Suppressor macrophage treated with lipopolysaccharide for 4 hours (primary cell): ENCODE measurements at regions not wholly inside any gene's neighbourhood (a gene's known extent, or its start where the extent isn't known, plus 50 kb on each side); places are given as distances from the start of the nearest gene placed in this dataset.
"Not testable (repeated sequence)": the region's sequence is repeated elsewhere in the genome, so short reads cannot be mapped to it uniquely, and the experiment has no call there.

Source experiments
- DNase-seq: peaks from one replicate; pipeline ENCODE4 v3.0.0-alpha.2; 2020

DNA sequence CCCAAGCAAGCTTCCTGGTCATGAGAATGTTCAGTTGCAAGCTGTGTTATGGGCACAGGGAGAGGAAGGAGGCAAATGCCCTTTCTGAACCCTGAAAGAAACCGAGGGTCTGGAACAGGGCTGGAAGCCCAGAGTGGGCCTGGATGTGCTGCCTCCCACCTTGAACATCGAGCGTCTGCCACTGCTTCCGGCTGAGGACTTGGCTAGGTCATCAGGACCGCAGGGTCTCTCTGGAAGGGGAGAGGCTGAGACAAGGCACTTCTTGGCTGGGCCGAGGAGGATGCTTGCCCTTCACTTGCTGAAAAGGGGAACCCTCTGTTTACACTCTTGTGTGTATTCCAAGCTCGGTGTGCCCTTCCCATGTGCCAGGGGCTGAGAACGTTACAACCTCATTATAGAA lies 168.0 kb upstream of the C1orf174 start:
- DNase-seq: no peak

DNA sequence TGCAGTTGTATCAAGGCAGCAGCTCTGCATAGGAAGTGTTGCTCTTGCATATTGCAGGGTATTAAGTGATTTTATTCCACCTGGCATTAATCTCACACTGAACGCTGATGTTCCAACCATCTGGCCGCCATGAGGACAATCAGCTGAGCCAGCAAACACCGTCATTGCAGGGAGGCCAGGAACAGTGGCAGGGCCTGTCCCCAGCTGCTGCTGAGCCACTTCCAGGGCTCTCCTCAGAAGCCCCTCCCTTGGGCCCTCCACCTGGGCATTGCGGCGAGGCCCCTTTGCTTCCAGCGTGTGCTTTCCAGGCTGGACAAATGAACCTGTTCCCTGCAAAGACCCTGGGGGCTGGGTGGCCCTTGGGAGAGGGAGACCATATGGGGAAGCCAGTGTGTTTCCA lies 171.6 kb upstream of the C1orf174 start:
- no peak for DNase-seq

DNA sequence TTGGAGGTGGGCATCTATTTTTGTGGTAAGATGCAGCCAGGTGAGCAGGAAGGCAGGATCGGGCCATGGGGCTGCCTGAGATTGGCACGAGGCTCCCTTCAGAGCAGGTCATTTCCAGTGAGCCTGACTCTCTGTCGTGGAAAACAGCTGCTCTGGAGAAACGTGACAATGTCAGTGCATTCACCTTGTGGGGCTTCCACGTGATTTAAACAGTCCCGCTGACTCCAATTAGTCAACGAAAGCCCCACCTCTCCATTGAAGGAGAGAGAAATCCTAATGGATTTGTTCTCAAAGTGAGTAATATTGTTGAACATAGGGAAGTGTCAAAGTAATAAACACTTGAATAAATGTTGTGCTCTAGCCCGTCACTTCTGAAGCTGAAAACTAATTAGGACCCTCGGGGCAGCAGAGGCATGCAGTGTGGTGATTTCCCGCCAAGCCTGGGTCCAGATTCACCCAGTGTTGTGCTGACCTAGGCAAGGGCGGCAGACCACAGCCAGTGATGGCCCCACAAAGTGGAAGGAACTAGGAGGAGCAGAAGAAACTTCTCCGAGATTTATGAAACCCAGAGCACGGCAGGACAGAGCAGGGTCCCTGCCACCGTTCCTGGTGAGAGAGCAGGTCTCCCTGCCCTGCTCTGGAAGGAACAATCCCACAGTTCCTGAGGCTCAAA lies 172.5 kb upstream of the C1orf174 start:
- DNase-seq: no peak

DNA sequence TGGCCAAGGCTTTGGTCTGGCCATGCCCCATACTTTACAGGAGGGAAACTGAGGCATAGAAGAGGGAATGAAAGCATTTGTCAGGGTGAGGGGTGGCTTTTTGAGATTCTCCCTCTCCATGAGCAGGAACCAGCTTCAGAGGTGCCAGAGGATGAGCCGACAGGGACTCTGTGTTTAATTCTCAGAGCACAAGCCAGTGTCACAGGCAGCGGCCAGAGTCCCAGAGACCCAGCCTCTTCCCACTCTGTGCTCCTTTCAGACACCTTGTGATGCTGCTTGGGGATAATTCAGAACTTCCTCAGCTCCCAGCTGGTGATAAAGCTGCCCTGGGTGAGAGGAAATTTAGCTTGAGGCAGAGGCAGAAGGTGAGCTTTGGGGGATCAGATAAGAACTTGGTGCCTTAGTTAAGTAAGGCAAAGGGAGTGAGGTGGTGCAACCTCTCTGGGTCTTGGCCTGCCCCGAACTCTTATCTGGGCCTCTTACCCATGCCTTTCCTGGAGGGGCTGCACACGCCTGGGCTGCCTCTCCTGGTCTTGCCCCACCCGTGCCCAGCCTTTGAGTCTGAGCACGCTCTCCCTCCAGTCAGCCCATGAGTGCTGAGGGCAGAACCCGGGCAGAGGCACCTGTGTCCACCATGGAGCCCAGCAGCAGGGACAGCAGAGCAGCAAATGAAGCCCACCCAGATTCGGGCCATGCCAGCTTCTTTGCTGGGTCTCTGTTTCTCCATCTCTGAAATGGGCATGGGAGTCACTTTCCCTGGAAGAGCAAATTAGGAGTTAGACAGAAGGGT lies 175.6 kb upstream of the C1orf174 start:
- no peak for DNase-seq

DNA sequence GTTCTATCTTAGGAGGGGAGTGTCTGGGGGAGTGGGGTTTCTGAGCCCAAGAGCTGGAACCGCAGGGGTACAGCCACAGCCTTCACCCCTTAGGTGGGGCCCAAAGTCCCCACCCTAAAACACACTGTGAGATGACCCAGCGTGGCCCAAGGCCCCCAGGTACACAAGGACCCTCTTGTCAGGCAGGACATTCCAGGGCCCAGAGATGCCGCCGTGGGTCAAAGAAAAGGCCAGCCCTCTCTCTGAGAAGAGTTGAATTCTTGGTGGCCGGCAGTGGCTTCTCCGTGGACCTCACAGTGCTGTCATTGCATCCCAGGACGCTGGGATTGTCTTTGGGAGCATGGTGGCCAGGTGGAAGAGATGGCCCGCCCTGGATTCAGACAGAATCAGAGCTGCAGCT lies 176.3 kb upstream of the C1orf174 start:
- DNase-seq: no peak

DNA sequence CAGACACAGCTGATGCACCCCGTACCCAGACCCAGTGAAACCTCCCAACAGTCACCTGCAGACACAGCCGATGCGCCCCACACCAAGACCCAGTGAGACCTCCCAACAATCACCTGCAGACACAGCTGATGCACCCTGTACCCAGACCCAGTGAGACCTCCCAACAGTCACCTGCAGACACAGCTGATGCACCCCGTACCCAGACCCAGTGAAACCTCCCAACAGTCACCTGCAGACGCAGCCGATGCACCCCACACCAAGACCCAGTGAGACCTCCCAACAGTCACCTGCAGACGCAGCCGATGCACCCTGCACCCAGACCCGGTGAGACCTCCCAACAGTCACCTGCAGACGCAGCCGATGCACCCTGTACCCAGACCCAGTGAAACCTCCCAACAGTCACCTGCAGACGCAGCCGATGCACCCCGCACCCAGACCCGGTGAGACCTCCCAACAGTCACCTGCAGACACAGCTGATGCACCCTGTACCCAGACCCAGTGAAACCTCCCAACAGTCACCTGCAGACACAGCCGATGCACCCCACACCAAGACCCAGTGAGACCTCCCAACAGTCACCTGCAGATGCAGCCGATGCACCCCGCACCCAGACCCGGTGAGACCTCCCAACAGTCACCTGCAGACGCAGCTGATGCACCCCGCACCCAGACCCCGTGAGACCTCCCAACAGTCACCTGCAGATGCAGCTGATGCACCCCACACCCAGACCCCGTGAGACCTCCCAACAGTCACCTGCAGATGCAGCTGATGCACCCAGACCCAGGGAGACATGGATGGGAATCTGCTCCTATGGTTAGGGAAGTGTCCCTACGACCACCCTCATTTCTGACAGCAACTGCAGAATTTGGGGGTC lies 178.3 kb upstream of the C1orf174 start:
- DNase-seq: not testable (repeated sequence)

DNA sequence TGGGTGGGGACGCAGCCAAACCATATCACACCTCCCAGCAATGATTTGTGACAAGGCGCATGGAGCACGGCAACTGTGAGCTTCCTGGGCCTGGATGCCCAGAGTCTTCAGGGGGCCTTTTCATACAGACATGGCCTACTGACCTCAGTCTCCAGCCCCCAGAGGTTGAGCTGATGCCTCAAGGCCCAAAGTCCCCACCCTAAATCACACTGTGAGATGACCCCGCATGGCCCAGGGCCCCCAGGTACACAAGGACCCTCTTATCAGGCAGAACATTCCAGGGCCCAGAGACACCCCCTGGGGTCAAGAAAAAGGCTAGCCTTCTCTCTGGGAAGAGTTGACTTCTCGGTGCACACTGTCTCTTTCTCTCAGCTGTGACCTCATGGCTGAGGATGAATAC lies 179.7 kb upstream of the C1orf174 start:
- DNase-seq: no peak

DNA sequence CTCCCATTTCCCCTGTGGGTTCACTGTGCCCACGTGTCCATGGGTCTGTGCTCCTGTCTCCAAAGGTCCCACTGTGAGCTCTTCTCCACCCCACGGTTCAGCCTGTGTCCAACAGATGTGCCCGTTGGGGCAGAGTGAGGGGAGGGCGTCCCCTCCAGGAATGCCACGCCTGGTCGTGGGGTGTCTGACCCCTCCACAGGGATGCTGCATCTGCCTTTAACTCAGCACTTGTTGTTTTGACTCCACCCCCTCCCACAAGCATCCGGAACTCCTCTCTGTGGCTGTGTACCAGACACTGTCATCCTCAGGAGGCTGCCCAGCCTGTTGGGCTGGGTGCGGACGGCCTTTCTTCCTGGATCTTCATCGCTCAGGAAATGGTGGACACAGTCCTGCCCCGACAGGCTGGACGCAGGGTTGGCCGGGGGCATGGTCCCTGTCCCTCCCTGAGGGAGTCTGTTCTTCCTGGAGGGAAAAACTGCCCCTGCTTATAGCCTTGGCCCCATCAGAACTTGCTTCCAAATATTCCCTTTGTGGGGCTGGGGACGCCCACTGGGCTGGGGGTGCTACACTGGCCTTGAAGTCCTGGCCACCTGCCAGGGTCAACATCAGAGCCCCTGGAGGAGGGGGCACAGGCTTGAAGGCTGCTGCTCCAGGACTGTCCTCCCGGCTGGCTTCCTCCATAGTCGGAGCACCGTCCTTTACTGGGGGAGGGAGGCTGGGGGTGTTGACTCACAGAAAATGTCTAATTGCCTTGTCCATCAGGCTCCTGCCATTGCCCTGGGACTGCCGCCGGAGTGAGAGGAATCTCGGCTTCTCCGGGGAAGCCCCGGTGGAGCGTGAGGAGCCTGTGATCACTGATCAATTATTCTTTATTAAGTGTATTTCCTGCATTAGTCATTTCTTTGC lies 182.0 kb upstream of the C1orf174 start:
- DNase-seq: no peak

DNA sequence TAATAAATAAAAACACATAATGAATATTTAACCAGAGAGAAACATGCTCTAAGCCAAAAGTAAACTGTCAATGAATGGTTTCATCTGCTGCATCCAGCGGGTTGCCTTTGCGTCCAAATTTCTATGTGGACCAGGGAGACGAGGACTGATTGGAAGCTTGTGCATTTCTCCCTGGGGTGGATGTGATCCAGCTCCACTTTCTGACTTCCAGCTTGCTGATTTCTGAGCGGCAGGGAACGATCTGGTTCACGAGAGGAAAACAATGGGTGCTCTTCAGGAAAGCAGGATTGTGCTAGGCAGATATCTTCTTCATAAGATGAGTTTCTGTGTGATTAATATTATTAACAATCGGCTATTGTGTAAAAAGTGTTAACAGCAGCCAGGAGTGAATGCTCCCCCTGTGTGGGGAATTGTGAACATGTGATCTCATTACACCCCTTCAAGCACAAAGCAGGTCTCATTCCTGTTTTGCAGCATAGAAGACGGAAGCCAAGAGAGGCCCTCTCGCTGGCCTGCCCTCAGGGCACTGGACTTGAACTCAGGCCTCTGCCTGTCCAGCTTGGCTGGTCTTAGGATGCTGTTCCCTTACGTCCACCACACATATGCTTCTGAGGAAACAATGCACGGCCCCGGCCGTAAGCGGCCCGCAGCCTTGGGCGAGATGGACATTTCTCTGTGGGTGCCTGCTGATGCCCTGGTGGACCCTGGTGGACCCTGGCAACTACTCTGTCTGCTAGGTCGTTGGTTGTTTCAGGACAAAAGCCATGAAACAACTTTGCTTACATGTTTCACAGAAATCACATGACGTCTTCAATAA lies 183.4 kb upstream of the C1orf174 start:
- no peak for DNase-seq

DNA sequence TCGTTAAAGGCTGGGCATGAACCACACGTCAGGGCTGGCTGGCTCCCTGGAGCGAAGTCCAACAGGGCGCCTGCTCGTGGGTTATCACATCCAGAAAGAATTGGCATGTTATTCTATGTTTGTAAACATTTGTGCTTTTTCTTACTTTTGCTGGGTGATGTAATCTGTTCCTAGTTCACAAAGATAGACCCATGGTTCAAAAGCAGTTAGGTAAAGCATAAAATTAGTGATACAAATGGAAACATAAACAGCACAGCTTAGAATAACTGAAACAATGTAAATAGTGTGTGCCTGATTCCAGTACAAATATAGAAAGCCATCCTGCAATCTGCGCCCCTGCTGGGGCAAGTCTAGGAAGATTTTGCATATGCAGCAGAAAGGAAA lies 184.0 kb upstream of the C1orf174 start:
- no peak for DNase-seq

DNA sequence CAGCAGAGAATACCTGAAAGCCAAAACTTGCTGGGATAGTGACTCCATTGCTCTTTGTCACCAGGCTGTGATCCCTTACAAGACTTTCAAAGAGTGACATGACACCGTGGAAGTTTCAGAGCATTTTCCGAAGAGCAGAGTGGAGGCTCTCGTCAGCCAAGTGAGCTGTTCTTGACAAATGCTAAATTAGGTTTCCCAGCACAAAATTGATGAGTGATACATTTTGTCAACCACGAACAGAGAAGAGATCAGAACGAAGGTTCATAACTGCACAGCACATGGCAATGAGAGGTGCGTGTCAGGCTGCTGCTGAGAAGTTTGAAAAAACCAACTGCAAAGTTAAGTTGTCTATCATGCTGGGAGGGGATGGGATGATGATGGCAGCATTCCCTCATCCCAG lies 184.4 kb upstream of the C1orf174 start:
- DNase-seq: no peak

DNA sequence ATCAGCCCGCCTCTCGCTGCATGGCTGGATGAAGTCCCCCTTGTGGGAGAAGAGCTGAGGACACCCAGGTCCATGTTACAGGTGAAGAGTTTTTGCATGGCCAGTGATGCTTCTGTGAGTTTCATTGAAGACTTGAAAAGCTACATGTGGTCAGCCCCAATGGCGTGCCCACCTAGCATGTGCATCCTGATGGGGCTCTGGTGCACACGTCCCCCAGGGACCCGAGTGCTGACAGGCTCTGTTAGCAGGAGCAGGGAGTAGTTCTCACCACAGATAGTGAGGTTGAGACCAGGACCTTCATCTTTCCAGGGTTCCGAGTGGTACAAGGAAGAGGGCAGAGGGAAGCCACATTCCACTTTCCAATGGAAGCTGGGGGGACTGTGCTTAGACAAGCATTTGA lies 184.8 kb upstream of the C1orf174 start:
- no peak for DNase-seq

DNA sequence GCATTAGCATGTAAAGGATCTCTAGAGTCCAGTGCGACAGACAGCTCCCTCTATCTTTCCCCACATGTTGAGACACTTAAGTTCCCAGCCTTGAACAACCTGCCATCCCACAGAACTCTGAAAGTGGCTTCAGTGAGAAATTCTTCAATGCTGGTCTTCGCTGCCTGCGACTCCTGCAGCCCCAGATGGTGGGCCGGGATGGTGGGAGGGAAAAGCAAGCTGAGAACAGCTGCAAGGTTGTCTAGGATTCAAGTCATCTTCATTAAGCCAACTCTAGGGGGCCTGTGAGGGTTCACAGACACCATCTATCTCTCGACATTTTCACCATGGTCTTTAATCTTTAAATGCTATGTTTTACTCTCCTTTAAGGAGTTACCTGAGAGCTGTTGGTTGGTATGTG lies 185.5 kb upstream of the C1orf174 start:
- DNase-seq: no peak

DNA sequence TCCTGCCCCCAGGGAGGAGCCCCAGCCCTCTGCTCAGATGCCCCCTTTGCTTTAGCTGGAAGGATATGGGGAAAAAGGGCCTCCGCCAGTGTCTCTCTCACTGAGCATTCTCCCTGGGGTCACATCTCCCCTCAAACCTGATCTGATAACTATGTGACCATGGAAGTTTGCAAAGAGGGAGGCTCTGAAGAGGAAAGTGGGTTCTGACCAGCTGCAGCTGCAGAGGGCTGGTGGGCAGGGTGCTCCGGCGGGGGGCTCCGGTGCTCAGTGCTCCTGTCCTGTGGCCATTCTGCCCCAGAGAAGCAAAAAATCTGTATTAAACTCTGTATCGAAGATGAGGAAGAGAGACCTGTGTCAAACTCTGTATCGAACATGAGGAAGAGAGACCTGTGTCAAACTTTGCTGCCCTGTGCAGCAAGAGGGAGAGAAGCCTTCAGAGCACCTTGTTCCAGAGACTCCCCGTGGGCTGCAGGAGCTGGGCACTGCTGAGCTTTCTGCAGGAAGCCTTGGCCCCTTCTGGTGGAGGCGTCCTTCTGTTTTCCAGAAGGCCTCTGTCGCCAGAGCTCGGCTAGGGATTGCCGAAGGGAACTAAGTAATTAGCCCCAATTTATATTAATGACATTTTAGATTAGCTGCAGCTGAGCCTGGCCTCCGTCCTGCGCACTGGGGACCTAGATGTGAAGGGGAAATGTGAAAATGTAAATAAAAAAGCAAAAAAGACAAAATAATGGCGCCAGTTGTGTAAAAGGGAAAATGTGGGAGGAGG lies 186.2 kb upstream of the C1orf174 start:
- no peak for DNase-seq

DNA sequence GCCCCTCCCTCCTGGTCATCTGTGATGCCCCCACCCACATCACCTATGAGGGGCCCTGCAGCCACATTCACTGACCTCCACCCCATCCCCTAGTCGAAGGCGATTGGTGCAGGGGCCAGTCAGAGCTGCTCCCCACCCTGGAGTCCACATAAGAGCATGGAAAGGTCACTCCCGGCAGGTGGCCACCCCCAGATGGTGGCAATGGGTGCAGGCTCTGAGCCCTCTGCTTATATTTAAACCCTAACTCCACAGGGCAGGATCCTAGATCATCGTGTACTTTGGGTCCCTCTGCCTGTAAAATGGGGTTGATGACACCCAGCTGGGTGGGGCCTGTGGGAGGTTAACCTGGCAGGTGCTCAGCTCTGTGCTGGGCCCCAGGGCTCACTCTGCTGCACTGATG lies 186.8 kb upstream of the C1orf174 start:
- DNase-seq: no peak

DNA sequence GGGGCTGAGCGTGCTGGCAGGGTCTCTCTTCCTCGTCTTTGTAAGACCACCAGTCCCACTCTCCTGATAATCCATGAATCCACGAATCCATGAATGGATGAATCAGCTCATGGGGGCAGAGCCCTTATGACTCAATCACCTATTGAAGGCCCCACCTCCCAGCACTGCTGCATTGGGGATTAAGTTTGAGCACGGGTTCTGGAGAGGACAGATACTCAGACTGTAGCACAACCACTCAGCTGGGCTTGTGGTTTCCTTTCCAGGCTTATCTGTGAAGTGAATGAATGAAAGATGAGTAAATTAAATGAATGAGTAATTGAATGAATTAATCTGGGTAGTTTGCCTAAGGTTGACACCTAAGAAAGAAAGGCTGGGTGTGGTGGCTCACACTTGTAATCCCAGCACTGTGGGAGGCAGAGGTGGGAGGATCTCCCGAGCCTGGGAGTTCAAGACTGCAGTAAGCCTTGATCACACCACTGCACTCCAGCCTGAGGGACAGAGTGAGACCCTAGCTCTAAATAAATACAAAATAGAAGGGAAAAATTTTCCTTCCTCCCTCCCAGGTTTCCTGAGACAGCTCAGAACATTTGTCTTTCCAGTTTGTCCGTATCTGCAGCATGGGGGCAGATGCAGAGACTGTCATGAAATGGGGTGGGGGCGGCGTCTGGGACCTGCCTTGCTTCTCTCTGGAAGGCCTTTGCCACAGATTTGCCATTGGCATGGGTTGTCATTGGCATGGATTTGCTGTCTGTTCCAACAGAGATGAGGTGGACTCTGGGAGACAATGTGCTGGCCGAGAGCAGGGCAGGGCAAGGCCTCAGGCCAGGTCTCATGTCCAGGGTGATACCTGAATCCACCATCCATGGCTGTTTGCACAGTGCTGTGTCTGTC lies 187.7 kb upstream of the C1orf174 start:
- DNase-seq: no peak

DNA sequence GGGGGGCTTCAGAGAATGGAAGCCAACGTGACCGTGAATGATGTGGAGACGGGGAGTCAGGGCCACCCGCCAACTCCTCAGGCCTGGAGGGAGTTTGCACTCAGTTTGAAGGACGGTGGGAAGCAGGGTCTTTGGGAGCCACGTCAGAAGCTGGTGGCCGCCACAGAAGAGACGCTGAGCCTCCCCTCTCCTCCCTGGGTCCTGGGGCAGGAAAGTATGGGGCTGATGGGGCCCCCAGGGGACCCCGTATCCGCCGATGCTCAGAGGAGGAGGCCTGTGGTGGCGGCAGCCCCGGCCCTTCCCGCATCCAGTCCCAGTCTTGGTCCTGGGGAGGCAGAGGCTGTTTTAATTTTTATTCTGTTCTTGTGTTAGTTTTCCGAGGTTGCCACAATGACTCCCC lies 188.6 kb upstream of the C1orf174 start:
- no peak for DNase-seq

DNA sequence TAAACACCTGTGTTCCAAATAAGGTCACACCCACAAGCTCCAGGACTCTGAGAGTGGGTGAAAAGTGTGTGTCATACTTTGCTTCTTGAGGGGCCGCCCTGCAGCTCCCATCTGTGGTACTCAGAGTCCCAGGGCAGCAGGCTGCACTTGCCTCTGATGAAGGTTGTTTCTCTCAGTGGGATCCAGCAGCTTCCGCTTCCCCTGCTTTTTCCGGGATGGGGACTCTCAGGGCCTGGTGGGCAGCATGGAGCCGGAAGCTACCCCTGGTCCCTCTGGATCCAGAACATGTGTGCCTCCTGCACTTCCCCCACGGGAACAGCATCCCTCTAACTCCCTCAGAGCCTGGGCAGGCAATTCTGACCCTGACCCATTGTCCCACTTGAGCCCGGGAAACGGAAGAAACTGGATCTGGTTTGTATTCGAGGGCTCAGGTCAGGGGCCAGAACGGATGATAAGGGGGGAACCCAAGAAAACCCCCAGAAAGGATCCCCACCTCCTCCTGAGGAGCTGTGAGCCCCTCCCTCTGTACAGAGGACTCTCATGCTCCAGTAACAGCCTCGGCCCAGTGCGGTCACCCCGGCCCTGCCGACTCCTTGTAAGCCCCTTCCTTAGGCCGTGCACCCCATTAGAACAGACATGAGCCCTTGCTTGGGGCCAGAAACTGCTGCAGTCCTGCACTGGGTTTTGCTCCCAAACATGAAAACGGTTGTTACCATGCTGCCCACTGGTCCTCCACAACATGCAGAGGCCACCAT lies 189.5 kb upstream of the C1orf174 start:
- DNase-seq: no peak

DNA sequence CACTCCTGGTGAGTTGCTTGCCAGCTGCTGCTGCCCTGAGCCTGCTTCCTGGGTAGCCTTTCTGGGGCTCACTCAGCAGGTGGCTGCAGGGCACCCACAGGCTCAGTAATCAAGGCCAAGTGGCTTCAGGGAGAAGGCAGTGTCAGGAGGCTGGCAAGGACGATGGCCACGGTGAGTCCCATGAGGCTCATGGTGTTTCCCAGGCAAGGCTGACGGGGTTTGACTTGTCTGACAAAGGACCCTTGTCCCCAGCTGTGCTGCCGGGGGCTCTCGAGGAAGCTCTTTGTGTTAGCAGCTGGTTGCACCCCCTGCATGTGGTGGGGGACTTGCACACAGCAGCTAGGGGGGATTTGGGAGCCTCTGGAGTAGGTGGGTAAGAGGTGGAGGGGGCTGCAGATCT lies 190.5 kb upstream of the C1orf174 start:
- no peak for DNase-seq
